Karpas-422 (cell line): ENCODE measurements at regions not wholly inside any gene's neighbourhood (a gene's known extent, or its start where the extent isn't known, plus 50 kb on each side); places are given as distances from the start of the nearest gene placed in this dataset.
"Not testable (repeated sequence)": the region's sequence is repeated elsewhere in the genome, so short reads cannot be mapped to it uniquely, and the experiment has no call there.

Source experiments
- DNase-seq: peaks from one replicate; pipeline ENCODE4 v3.0.0-alpha.2; 2015
- H2AFZ ChIP-seq: fragments of 200-600 bp; sonication (generic); 2 replicates; pipeline ENCODE4 v1.6.1; 2014; ENCODE audit warnings: antibody characterized with exemption, low read length, mixed read lengths
- H3K27ac ChIP-seq: fragments of 200-600 bp; sonication (generic); 2 replicates; pipeline ENCODE4 v1.5.1; 2014; ENCODE audit warnings: mild to moderate bottlenecking, low read length, moderate library complexity
- H3K27me3 ChIP-seq: fragments of 200-600 bp; sonication (generic); 2 replicates; pipeline ENCODE4 v1.6.1; 2014; ENCODE audit warnings: low read length, mixed read lengths
- H3K36me3 ChIP-seq: fragments of 200-600 bp; sonication (generic); 2 replicates; pipeline ENCODE4 v1.6.1; 2014; ENCODE audit warnings: low read length, mixed read lengths; ENCODE audit not compliant: insufficient read depth
- H3K4me1 ChIP-seq: fragments of 200-600 bp; sonication (generic); 2 replicates; pipeline ENCODE4 v1.6.1; 2014; ENCODE audit warnings: mild to moderate bottlenecking, low read length, mixed read lengths
- H3K4me2 ChIP-seq: fragments of 200-600 bp; sonication (generic); 2 replicates; pipeline ENCODE4 v1.6.1; 2014; ENCODE audit warnings: low read length, low read depth, mild to moderate bottlenecking; ENCODE audit not compliant: poor library complexity, severe bottlenecking
- H3K4me3 ChIP-seq: fragments of 200-600 bp; sonication (generic); 2 replicates; pipeline ENCODE4 v1.5.1; 2014; ENCODE audit warnings: mild to moderate bottlenecking, antibody characterized with exemption, low read length, mixed read lengths
- H3K79me2 ChIP-seq: fragments of 200-600 bp; sonication (generic); 2 replicates; pipeline ENCODE4 v1.6.1; 2014; ENCODE audit warnings: mild to moderate bottlenecking, low read length, mixed read lengths
- H3K9ac ChIP-seq: fragments of 200-600 bp; sonication (generic); 2 replicates; pipeline ENCODE4 v1.6.0; 2014; ENCODE audit warnings: low read length
- H3K9me2 ChIP-seq: fragments of 200-600 bp; sonication (generic), shearing (Covaris generic); replicated peaks from 2 replicates; pipeline ENCODE4 v1.6.0; 2014; ENCODE audit warnings: mild to moderate bottlenecking, low read length, moderate library complexity; ENCODE audit not compliant: insufficient read depth
- H3K9me3 ChIP-seq: fragments of 300-700, 200-600 bp; sonication (generic); 2 replicates; pipeline ENCODE4 v1.6.1; 2014; ENCODE audit warnings: low read length, mixed read lengths
- H4K20me1 ChIP-seq: fragments of 200-600 bp; sonication (generic); 2 replicates; pipeline ENCODE4 v1.6.1; 2014; ENCODE audit warnings: mild to moderate bottlenecking, antibody characterized with exemption, low read length, low read depth; ENCODE audit not compliant: insufficient read depth

DNA sequence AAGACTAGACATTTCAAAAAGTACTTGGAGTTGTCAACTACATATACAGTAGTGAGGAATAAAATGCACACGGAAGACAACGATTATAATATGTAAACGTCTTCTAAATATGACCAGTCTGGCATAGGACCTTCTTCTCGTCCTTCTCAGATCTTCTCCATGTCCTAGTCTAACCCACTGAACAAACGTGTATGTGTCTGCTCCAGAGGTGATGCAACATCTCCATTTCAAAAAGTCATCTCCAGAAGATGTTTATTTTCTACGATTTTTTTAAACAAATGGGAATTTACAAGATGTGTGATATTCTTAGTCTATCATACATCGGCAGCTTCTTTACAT, 89.9 kb downstream of the GPX5 start:
- Histone ChIP-seq H3K79me2 (no peaks in the 10 kb centered on the region), H3K9me2 (no peaks in the 10 kb centered on the region), H4K20me1 (no peaks in the 10 kb centered on the region), H3K9me3 (no peaks in the 10 kb centered on the region), H3K4me1 (no peaks in the 10 kb centered on the region), H3K27ac (no peak overlapping the region), H2AFZ (no peak overlapping the region), H3K27me3 (no peaks in the 10 kb centered on the region), H3K36me3 (no peaks in the 10 kb centered on the region), H3K9ac (no peak overlapping the region), H3K4me2 (no peak overlapping the region), H3K4me3 (no peak overlapping the region)
- no peak for DNase-seq

DNA sequence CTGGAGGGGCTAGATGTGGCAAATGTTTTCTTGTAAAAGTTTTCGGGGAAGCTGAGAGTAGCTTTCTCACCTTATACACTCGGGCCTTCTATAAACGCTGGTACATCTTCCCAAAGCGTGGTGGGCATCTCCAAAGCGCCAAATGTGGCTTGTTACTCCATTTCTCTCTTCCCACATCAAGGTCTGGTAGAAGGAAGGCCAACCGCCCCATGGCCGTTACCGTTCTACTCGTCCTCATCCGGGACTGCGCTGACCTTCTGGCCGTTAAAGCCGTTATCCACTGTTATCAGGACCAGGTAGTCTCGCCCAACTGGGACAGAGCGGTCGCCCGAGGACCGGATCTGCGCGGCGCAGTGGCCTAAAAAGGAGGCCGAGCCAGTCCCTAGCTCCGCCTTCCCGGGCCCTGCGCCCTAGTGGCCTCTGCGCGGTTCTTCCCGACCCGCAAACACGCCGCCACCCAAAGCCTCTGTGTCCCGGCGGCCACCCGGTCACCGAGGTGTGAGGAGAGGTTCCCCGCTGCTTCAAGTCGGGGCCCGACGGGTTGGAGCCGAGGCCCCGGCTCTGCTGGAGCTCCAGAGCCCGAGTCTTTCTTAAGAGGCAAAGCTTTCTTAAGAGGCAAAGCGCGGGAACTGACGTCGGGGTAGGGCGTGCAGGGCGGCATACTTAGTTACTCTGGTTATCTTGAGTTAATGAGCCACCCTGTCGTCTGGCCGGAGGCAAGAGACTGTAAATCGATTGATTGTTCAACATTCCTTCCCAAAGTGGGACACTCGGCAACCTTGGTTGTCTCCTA, 90.5 kb downstream of the GPX5 start:
- no peak overlapping the region for H3K4me3 ChIP-seq
- H3K27me3 ChIP-seq = no peaks in the 10 kb centered on the region
- no peak overlapping the region for H2AFZ ChIP-seq
- no peaks in the 10 kb centered on the region for H4K20me1 ChIP-seq
- no peaks in the 10 kb centered on the region for H3K79me2 ChIP-seq
- H3K4me2 ChIP-seq = no peak overlapping the region
- no peaks in the 10 kb centered on the region for H3K9me3 ChIP-seq
- no peaks in the 10 kb centered on the region for H3K9me2 ChIP-seq
- H3K4me1 ChIP-seq = no peaks in the 10 kb centered on the region
- DNase-seq = no peak
- no peak overlapping the region for H3K9ac ChIP-seq
- no peak overlapping the region for H3K27ac ChIP-seq
- no peaks in the 10 kb centered on the region for H3K36me3 ChIP-seq

DNA sequence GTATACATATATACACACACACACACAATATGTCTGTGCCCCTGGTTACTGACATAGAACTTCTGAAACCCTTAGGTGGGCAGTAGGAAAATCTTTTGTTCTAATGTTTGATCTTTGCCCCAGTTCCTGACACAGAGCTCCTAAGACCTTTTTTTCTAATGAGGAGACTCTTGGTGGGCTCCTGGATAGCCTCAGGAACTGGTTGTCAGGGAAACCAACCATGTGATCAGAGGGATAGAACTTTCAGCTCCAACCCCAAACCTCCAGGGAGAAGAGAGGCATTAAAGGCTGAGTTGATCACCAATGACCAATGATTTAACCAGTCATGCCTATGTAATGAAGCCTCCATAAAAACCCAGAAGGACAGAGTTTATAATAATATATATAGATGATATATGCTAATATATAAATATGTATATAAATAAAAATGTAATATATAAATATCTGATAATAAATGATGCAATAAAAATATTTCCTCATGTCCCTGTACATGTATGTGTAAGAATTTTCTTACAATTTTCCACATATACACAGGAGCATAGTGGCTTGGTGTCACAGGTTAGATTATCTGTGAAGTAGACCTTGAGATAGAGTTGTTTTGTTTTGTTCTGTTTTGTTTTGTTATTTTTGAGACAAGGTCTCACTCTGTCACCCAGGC, 93.3 kb downstream of the GPX5 start:
- no peaks in the 10 kb centered on the region for H3K4me1 ChIP-seq
- no peak overlapping the region for H2AFZ ChIP-seq
- no peak overlapping the region for H3K4me2 ChIP-seq
- no peak for DNase-seq
- H3K4me3 ChIP-seq = no peak overlapping the region
- no peaks in the 10 kb centered on the region for H3K9me2 ChIP-seq
- no peaks in the 10 kb centered on the region for H3K27me3 ChIP-seq
- H3K79me2 ChIP-seq = no peaks in the 10 kb centered on the region
- H3K36me3 ChIP-seq = no peaks in the 10 kb centered on the region
- H4K20me1 ChIP-seq = no peaks in the 10 kb centered on the region
- H3K9ac ChIP-seq = no peak overlapping the region
- no peak overlapping the region for H3K27ac ChIP-seq
- H3K9me3 ChIP-seq = no peaks in the 10 kb centered on the region

DNA sequence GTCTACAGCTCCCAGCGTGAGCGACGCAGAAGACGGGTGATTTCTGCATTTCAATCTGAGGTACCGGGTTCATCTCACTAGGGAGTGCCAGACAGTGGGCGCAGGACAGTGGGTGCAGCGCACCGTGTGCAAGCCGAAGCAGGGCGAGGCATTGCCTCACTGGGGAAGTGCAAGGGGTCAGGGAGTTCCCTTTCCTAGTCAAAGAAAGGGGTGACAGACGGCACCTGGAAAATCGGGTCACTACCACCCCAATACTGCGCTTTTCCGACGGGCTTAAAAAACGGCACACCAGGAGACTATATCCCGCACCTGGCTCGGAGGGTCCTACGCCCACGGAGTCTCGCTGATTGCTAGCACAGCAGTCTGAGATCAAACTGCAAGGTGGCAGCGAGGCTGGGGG, 95.6 kb downstream of the GPX5 start:
- not testable (repeated sequence) for DNase-seq, H4K20me1 ChIP-seq, H3K9ac ChIP-seq, H3K79me2 ChIP-seq, H3K4me1 ChIP-seq, H3K4me3 ChIP-seq, H2AFZ ChIP-seq, H3K27me3 ChIP-seq, H3K9me3 ChIP-seq, H3K27ac ChIP-seq, H3K4me2 ChIP-seq, H3K9me2 ChIP-seq, H3K36me3 ChIP-seq

- H3K4me2 ChIP-seq, H3K4me1 ChIP-seq, H3K36me3 ChIP-seq, H3K4me3 ChIP-seq, DNase-seq, H3K79me2 ChIP-seq, H2AFZ ChIP-seq, H3K9me3 ChIP-seq, H3K9ac ChIP-seq, H3K9me2 ChIP-seq, H3K27me3 ChIP-seq, H3K27ac ChIP-seq, H4K20me1 ChIP-seq: not testable (repeated sequence)
These were observed 97.6 kb downstream of the GPX5 start for GRCh38 chr6:28623242-28623641.

DNA sequence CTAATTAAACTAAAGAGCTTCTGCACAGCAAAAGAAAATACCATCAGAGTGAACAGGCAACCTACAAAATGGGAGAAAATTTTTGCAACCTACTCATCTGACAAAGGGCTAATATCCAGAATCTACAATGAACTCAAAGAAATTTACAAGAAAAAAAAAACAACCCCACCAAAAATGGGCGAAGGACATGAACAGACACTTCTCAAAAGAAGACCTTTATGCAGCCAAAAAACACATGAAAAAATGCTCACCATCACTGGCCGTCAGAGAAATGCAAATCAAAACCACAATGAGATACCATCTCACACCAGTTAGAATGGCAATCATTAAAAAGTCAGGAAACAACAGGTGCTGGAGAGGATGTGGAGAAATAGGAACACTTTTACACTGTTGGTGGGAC, 100.7 kb downstream of the GPX5 start:
- not testable (repeated sequence) for DNase-seq, H3K79me2 ChIP-seq, H3K27ac ChIP-seq, H2AFZ ChIP-seq, H3K36me3 ChIP-seq, H3K27me3 ChIP-seq, H3K9ac ChIP-seq, H3K4me3 ChIP-seq, H3K9me2 ChIP-seq, H3K4me1 ChIP-seq, H4K20me1 ChIP-seq, H3K9me3 ChIP-seq, H3K4me2 ChIP-seq

DNA sequence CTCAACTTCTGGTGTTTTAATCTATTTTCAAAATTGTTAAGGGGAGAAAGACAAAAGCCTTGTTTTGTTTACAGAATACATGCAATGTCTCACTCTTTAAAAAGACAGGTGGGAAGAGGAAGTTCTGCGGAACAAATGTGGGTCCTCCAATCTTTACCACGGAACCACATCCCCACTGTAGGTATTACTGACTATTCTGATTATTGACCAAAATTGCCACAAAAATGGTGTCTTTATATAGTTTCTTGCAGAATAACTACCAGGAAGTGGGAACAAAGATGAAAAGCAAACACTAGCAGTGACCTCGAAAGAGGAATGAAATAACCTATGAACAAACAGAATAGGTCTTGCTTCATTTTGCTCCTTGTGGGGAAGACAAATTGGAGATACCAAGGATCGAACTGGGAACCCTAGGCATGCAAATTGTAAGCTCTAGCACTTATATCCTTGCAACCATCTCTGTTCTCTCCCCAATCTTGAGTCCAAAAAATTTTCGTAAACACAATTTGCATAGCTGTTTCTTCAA, 106.7 kb downstream of the GPX5 start:
- no peak overlapping the region for H3K9ac ChIP-seq
- H3K27ac ChIP-seq = no peak overlapping the region
- H3K27me3 ChIP-seq = no peaks in the 10 kb centered on the region
- H3K36me3 ChIP-seq = no peaks in the 10 kb centered on the region
- H3K4me3 ChIP-seq = no peak overlapping the region
- no peak for DNase-seq
- no peak overlapping the region for H3K4me2 ChIP-seq
- no peaks in the 10 kb centered on the region for H4K20me1 ChIP-seq
- no peaks in the 10 kb centered on the region for H3K4me1 ChIP-seq
- H3K9me2 ChIP-seq = no peaks in the 10 kb centered on the region
- no peaks in the 10 kb centered on the region for H3K79me2 ChIP-seq
- H2AFZ ChIP-seq = no peak overlapping the region
- no peaks in the 10 kb centered on the region for H3K9me3 ChIP-seq

DNA sequence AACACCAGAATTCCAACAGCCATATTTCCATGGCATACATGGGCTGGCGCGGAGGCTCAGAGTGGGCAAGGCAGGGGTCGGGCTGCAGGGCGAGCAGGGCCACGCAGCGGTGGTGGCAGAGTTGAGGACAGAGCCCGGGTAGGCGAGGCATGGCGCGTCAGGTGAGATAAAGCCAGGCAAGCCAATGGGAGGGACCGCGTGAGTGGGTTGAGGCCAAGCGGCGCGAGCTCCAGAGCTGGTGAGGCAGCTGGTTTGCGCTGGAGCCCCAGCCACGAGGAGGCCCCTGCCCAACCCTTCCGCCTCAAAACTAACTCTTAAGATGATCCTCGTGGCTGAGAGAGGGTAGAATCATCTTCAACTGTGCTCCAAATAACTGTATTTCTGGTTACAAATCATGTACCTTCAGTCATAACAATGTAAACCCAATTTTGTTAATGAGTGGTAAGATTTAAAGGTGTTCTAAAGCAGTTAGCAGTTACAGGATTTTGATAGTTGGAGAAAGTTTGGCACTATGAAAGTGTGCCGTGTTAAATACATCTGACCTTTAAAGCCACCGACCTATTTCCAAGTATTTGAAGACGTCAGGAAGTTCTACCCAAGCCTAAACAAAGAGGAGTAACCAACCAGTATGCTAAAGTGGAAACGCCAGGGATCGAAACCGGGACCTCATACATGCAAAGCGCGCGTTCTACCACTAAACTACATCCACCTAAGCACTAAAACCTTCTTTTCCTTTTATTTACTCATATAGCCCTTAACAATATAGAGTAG, 107.9 kb downstream of the GPX5 start:
- no peaks in the 10 kb centered on the region for H4K20me1 ChIP-seq
- no peak overlapping the region for H2AFZ ChIP-seq
- H3K27ac ChIP-seq = no peak overlapping the region
- no peak for DNase-seq
- no peaks in the 10 kb centered on the region for H3K9me3 ChIP-seq
- no peaks in the 10 kb centered on the region for H3K9me2 ChIP-seq
- H3K79me2 ChIP-seq = no peaks in the 10 kb centered on the region
- no peak overlapping the region for H3K4me3 ChIP-seq
- H3K27me3 ChIP-seq = no peaks in the 10 kb centered on the region
- H3K9ac ChIP-seq = no peak overlapping the region
- H3K4me1 ChIP-seq = no peaks in the 10 kb centered on the region
- no peak overlapping the region for H3K4me2 ChIP-seq
- no peaks in the 10 kb centered on the region for H3K36me3 ChIP-seq
